H9 (cell line): ENCODE measurements at regions not wholly inside any gene's neighbourhood (a gene's known extent, or its start where the extent isn't known, plus 50 kb on each side); places are given as distances from the start of the nearest gene placed in this dataset.

ENCODE experiments used
- DNase-seq: peaks from one replicate; pipeline ENCODE4 v3.0.0-alpha.2; 2017
- H2AFZ ChIP-seq: one replicate; pipeline ENCODE4 v1.6.1; 2013; ENCODE audit warnings: mild to moderate bottlenecking, low read length, control low read depth, moderate library complexity
- H2AK5ac ChIP-seq: 2 replicates; pipeline ENCODE4 v1.6.1; 2013; ENCODE audit warnings: low read length, control low read depth, mixed read lengths; ENCODE audit not compliant: insufficient read length
- H2BK120ac ChIP-seq: one replicate; pipeline ENCODE4 v1.6.1; 2013; ENCODE audit warnings: low read depth, mild to moderate bottlenecking, low read length, control low read depth, inconsistent platforms; ENCODE audit not compliant: poor library complexity, severe bottlenecking
- H2BK12ac ChIP-seq: 2 replicates; pipeline ENCODE4 v1.6.1; 2013; ENCODE audit warnings: low read length, control low read depth, mixed read lengths, low read depth; ENCODE audit not compliant: insufficient read length
- H2BK15ac ChIP-seq: 2 replicates; pipeline ENCODE4 v1.6.1; 2013; ENCODE audit warnings: low read depth, low read length, control low read depth
- H2BK20ac ChIP-seq: one replicate; pipeline ENCODE4 v1.6.1; 2013; ENCODE audit warnings: low read depth, mild to moderate bottlenecking, low read length, control low read depth, inconsistent platforms; ENCODE audit not compliant: poor library complexity, severe bottlenecking
- H2BK5ac ChIP-seq: 2 replicates; pipeline ENCODE4 v1.6.1; 2013; ENCODE audit warnings: low read length, control low read depth, mixed read lengths; ENCODE audit not compliant: insufficient read length
- H3K14ac ChIP-seq: 2 replicates; pipeline ENCODE4 v1.6.1; 2013; ENCODE audit warnings: low read length, control low read depth; ENCODE audit not compliant: insufficient read depth
- H3K18ac ChIP-seq: 2 replicates; pipeline ENCODE4 v1.6.1; 2013; ENCODE audit warnings: low read depth, mild to moderate bottlenecking, mixed read lengths, low read length, control low read depth; ENCODE audit not compliant: insufficient read length
- H3K23ac ChIP-seq: 2 replicates; pipeline ENCODE4 v1.6.1; 2013; ENCODE audit warnings: low read length, control low read depth, mixed read lengths, low read depth; ENCODE audit not compliant: insufficient read length
- H3K23me2 ChIP-seq: 2 replicates; pipeline ENCODE4 v1.6.1; 2013; ENCODE audit warnings: low read depth, mild to moderate bottlenecking, mixed read lengths, low read length, control low read depth; ENCODE audit not compliant: insufficient read length, poor library complexity, severe bottlenecking
- H3K27ac ChIP-seq: 2 replicates; pipeline ENCODE4 v1.5.1; 2013; ENCODE audit warnings: low read length, control low read depth, mixed read lengths, low read depth; ENCODE audit not compliant: insufficient read length
- H3K27me3 ChIP-seq: 2 replicates; pipeline ENCODE4 v1.6.1; 2013; ENCODE audit warnings: low read length, control low read depth, inconsistent platforms; ENCODE audit not compliant: insufficient read depth
- H3K4ac ChIP-seq: 2 replicates; pipeline ENCODE4 v1.6.1; 2013; ENCODE audit warnings: low read depth, mild to moderate bottlenecking, control low read depth, inconsistent platforms, low read length, moderate library complexity
- H3K4me1 ChIP-seq: 2 replicates; pipeline ENCODE4 v1.6.1; 2013; ENCODE audit warnings: low read length, control low read depth, inconsistent platforms; ENCODE audit not compliant: insufficient read depth
- H3K4me2 ChIP-seq: 2 replicates; pipeline ENCODE4 v1.6.1; 2013; ENCODE audit warnings: low read length, control low read depth, mixed read lengths; ENCODE audit not compliant: insufficient read length, insufficient read depth
- H3K56ac ChIP-seq: 2 replicates; pipeline ENCODE4 v1.6.1; 2013; ENCODE audit warnings: low read depth, mild to moderate bottlenecking, mixed read lengths, low read length, control low read depth; ENCODE audit not compliant: insufficient read length
- H3K79me1 ChIP-seq: 2 replicates; pipeline ENCODE4 v1.6.1; 2013; ENCODE audit warnings: low read depth, mild to moderate bottlenecking, moderate library complexity, low read length, control low read depth, inconsistent platforms; ENCODE audit not compliant: insufficient read depth, poor library complexity, severe bottlenecking
- H3K79me2 ChIP-seq: 2 replicates; pipeline ENCODE4 v1.6.1; 2013; ENCODE audit warnings: low read length, control low read depth, inconsistent platforms; ENCODE audit not compliant: insufficient read depth
- H3K9ac ChIP-seq: 2 replicates; pipeline ENCODE4 v1.6.1; 2013; ENCODE audit warnings: low read length, control low read depth, mixed read lengths; ENCODE audit not compliant: insufficient read length; ENCODE audit errors: extremely low read depth
- H3K9me3 ChIP-seq: one replicate; pipeline ENCODE4 v1.6.1; 2013; ENCODE audit warnings: low read depth, low read length, inconsistent platforms; ENCODE audit not compliant: control insufficient read depth
- H3T11ph ChIP-seq: one replicate; pipeline ENCODE4 v1.6.1; 2013; ENCODE audit warnings: mild to moderate bottlenecking, low read length, control low read depth, inconsistent platforms
- H4K20me1 ChIP-seq: one replicate; pipeline ENCODE4 v1.6.1; 2013; ENCODE audit not compliant: control insufficient read depth, insufficient read length, insufficient read depth
- H4K5ac ChIP-seq: 2 replicates; pipeline ENCODE4 v1.6.1; 2013; ENCODE audit warnings: low read depth, mild to moderate bottlenecking, mixed read lengths, low read length, control low read depth; ENCODE audit not compliant: insufficient read length
- H4K8ac ChIP-seq: replicated peaks from 2 replicates; pipeline ENCODE4 v1.6.1; 2013; ENCODE audit warnings: low read length, control low read depth, mixed read lengths, low read depth; ENCODE audit not compliant: insufficient read length
- H4K91ac ChIP-seq: 2 replicates; pipeline ENCODE4 v1.6.1; 2013; ENCODE audit warnings: low read depth, mild to moderate bottlenecking, moderate library complexity, mixed read lengths, low read length, control low read depth; ENCODE audit not compliant: insufficient read length
- H3K27ac Mint-ChIP-seq, 3 experiments: 2 replicates in 2 of 3; 3 replicates in 1 of 3; pipeline ENCODE4 v1.8.0; 2020 to 2021; ENCODE audit warnings: mixed read lengths in 3 of 3, mild to moderate bottlenecking in 1 of 3, moderate library complexity in 1 of 3
- H3K27me3 Mint-ChIP-seq: 2 replicates; pipeline ENCODE4 v1.8.0; 2021; ENCODE audit warnings: low read depth, mild to moderate bottlenecking, moderate library complexity, mixed read lengths
- H3K36me3 Mint-ChIP-seq, 3 experiments: 2 replicates in 2 of 3; 3 replicates in 1 of 3; pipeline ENCODE4 v1.8.0; 2020 to 2021; ENCODE audit warnings: low read depth in 3 of 3, mixed read lengths in 3 of 3; ENCODE audit not compliant: insufficient read depth in 1 of 3
- H3K4me1 Mint-ChIP-seq, 2 experiments: 2 replicates each; pipeline ENCODE4 v1.8.0; 2020; ENCODE audit warnings: mixed read lengths in 2 of 2
- H3K4me3 Mint-ChIP-seq, 2 experiments: 2 replicates in 1 of 2; 3 replicates in 1 of 2; pipeline ENCODE4 v1.8.0; 2020 to 2021; ENCODE audit warnings: mild to moderate bottlenecking in 2 of 2, mixed read lengths in 2 of 2, moderate library complexity in 1 of 2
- H3K9me3 Mint-ChIP-seq, 2 experiments: 2 replicates in 1 of 2; 3 replicates in 1 of 2; pipeline ENCODE4 v1.8.0; 2020; ENCODE audit warnings: mild to moderate bottlenecking in 2 of 2, mixed read lengths in 2 of 2, moderate library complexity in 1 of 2
- whole genome bisulfite sequencing: extraction: QIAGEN DNeasy Blood & Tissue Kit; methylation state at CpG from one replicate; pipeline ENCODE4 v1.1.7; 2013; ENCODE audit warnings: missing lambda C conversion rate, low lambda C conversion rate, mixed read lengths; ENCODE audit not compliant: insufficient read length; ENCODE audit errors: extremely low coverage; 5-methylcytosine and 5-hydroxymethylcytosine counted together
- TF ChIP-seq, protein P1 (sequence below): fragments of 200-600 bp; sonication (generic); conservative IDR thresholded peaks from 3 replicates; pipeline ENCODE4 v1.8.0; 2021; ENCODE audit warnings: antibody characterized with exemption, mild to moderate bottlenecking

DNA sequence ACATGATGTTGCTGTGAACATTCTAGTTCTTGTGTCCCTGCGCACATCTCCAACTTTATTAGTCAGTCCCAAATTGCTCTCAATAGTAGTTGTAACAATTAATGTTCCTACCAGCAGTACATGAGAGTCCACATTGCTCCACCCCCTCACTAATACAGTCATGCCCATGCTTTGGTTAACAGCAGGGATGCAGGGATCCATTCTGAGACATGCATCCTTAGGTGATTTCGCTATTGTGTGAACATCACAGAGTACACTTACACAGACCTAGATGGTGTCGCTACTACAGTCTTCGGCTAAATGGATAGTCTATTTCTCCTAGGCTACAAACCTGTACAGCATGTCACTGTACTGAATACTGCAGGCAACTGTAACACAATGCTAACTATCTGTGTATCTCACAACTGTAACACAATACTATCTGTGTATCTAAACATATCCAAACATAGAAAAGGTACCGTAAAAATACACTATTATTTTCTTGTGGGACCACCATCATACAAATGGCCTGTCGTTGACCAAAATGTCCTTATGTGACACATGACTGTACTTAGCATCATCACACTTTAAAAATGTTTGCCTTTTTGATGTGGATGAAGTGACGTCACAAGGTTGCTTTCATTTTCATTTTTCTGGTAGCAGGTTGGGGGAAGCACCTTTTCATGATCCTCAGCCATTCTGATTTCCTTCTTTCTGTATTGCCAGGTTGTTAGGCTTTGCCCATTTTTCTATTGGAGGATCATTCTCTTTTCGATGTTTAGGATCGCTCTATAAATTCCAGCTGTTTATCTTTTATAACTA is 82.9 kb upstream of the RNF152 start:
- no peak overlapping the region for H3K4me2 ChIP-seq
- no peak for DNase-seq

More for the DNA sequence above, 82.9 kb upstream of the RNF152 start:
- Histone ChIP-seq H3K14ac (no peak overlapping the region), H3K9me3 (no peaks in the 10 kb centered on the region), H3K9ac (no peak overlapping the region), H4K8ac (no peak overlapping the region), H3K27me3 (no peaks in the 10 kb centered on the region), H3K56ac (no peak overlapping the region), H2BK12ac (no peak overlapping the region), H2BK20ac (no peak overlapping the region), H2BK15ac (no peak overlapping the region), H3K4ac (no peak overlapping the region), H2AK5ac (no peak overlapping the region), H2AFZ (no peak overlapping the region), H3K23me2 (no peaks in the 10 kb centered on the region), H3K23ac (no peak overlapping the region), H4K91ac (no peak overlapping the region), H3K18ac (no peak overlapping the region), H3K79me1 (no peaks in the 10 kb centered on the region), H3K27ac (no peak overlapping the region), H2BK120ac (no peak overlapping the region), H4K20me1 (no peaks in the 10 kb centered on the region), H3K79me2 (no peaks in the 10 kb centered on the region), H4K5ac (no peak overlapping the region), H3T11ph (no peak overlapping the region), H3K4me1 (no peaks in the 10 kb centered on the region; the same call in 1 of the 2 replicates), H2BK5ac (no peak overlapping the region)
- WGBS = no CpG with 5 or more reads among the region's 9 CpGs
- Mint-ChIP-seq H3K9me3 (no peaks in the 10 kb centered on the region), H3K36me3 (no peaks in the 10 kb centered on the region), H3K4me3 (no peak overlapping the region), H3K27me3 (no peaks in the 10 kb centered on the region), H3K4me1 (peaks cover 9 to 17% of the 10 kb centered on the region in 2 experiments), H3K27ac (no peak overlapping the region)
- TF ChIP-seq, protein P1, sequence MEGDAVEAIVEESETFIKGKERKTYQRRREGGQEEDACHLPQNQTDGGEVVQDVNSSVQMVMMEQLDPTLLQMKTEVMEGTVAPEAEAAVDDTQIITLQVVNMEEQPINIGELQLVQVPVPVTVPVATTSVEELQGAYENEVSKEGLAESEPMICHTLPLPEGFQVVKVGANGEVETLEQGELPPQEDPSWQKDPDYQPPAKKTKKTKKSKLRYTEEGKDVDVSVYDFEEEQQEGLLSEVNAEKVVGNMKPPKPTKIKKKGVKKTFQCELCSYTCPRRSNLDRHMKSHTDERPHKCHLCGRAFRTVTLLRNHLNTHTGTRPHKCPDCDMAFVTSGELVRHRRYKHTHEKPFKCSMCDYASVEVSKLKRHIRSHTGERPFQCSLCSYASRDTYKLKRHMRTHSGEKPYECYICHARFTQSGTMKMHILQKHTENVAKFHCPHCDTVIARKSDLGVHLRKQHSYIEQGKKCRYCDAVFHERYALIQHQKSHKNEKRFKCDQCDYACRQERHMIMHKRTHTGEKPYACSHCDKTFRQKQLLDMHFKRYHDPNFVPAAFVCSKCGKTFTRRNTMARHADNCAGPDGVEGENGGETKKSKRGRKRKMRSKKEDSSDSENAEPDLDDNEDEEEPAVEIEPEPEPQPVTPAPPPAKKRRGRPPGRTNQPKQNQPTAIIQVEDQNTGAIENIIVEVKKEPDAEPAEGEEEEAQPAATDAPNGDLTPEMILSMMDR = no peak
